ENCODE measurements at regions not wholly inside any gene's neighbourhood (a gene's known extent, or its start where the extent isn't known, plus 50 kb on each side); places are given as distances from the start of the nearest gene placed in this dataset.

- Histone ChIP-seq H3K36me3 (ENCODE audit: low read depth) (no peaks in the 10 kb centered on the region), H3K9me3 (ENCODE audit: severe bottlenecking) (no peaks in the 10 kb centered on the region), H3K27ac (ENCODE audit: poor library complexity, severe bottlenecking) (no peak overlapping the region), H3K4me1 (ENCODE audit: insufficient read depth, poor library complexity, severe bottlenecking) (no peaks in the 10 kb centered on the region), H3K27me3 (ENCODE audit: insufficient read depth, poor library complexity, severe bottlenecking) (no peaks in the 10 kb centered on the region), H3K4me3 (ENCODE audit: severe bottlenecking) (no peak overlapping the region)
- TF ChIP-seq, protein P1, sequence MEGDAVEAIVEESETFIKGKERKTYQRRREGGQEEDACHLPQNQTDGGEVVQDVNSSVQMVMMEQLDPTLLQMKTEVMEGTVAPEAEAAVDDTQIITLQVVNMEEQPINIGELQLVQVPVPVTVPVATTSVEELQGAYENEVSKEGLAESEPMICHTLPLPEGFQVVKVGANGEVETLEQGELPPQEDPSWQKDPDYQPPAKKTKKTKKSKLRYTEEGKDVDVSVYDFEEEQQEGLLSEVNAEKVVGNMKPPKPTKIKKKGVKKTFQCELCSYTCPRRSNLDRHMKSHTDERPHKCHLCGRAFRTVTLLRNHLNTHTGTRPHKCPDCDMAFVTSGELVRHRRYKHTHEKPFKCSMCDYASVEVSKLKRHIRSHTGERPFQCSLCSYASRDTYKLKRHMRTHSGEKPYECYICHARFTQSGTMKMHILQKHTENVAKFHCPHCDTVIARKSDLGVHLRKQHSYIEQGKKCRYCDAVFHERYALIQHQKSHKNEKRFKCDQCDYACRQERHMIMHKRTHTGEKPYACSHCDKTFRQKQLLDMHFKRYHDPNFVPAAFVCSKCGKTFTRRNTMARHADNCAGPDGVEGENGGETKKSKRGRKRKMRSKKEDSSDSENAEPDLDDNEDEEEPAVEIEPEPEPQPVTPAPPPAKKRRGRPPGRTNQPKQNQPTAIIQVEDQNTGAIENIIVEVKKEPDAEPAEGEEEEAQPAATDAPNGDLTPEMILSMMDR (IDR thresholded peaks at IDR 0.05; ENCODE audit: poor library complexity, severe bottlenecking) = no peak
- DNase-seq (ENCODE audit: low spot score) (no peak), ATAC-seq (ENCODE audit: low read depth) (no peak)
Observed at GRCh38 chr1:56433056-56433577, 146.2 kb downstream of the PLPP3 start.

- Histone ChIP-seq H3K4me1 (ENCODE audit: insufficient read depth, poor library complexity, severe bottlenecking) (no peaks in the 10 kb centered on the region), H3K36me3 (ENCODE audit: low read depth) (no peaks in the 10 kb centered on the region), H3K27me3 (ENCODE audit: insufficient read depth, poor library complexity, severe bottlenecking) (no peaks in the 10 kb centered on the region), H3K9me3 (ENCODE audit: severe bottlenecking) (no peaks in the 10 kb centered on the region), H3K4me3 (ENCODE audit: severe bottlenecking) (no peak overlapping the region), H3K27ac (ENCODE audit: poor library complexity, severe bottlenecking) (no peak overlapping the region)
- ATAC-seq (ENCODE audit: low read depth) = no peak
- no peak for DNase-seq (ENCODE audit: low spot score)
- TF ChIP-seq, protein P1 (IDR thresholded peaks at IDR 0.05; ENCODE audit: poor library complexity, severe bottlenecking) = no peak
Observed at GRCh38 chr1:56432166-56432971, 147.0 kb downstream of the PLPP3 start.

GRCh38 chr1:56430141-56430839 is 149.1 kb downstream of the PLPP3 start:
- no peak; the same call in 2 of the 3 replicates for ATAC-seq (ENCODE audit: low read depth)
- Histone ChIP-seq H3K27ac (ENCODE audit: poor library complexity, severe bottlenecking) (no peak overlapping the region), H3K4me3 (ENCODE audit: severe bottlenecking) (no peak overlapping the region), H3K4me1 (ENCODE audit: insufficient read depth, poor library complexity, severe bottlenecking) (no peaks in the 10 kb centered on the region), H3K36me3 (ENCODE audit: low read depth) (no peaks in the 10 kb centered on the region), H3K27me3 (ENCODE audit: insufficient read depth, poor library complexity, severe bottlenecking) (no peaks in the 10 kb centered on the region), H3K9me3 (ENCODE audit: severe bottlenecking) (no peaks in the 10 kb centered on the region)
- DNase-seq (ENCODE audit: low spot score) = no peak
- TF ChIP-seq, protein P1 (IDR thresholded peaks at IDR 0.05; ENCODE audit: poor library complexity, severe bottlenecking) = no peak

GRCh38 chr1:56429288-56429687 is 150.1 kb downstream of the PLPP3 start:
- no peak overlapping the region for H3K4me3 ChIP-seq (ENCODE audit: severe bottlenecking)
- H3K9me3 ChIP-seq (ENCODE audit: severe bottlenecking) = no peaks in the 10 kb centered on the region
- H3K4me1 ChIP-seq (ENCODE audit: insufficient read depth, poor library complexity, severe bottlenecking) = no peaks in the 10 kb centered on the region
- no peaks in the 10 kb centered on the region for H3K36me3 ChIP-seq (ENCODE audit: low read depth)
- no peak for DNase-seq (ENCODE audit: low spot score)
- no peak for ATAC-seq (ENCODE audit: low read depth)
- no peak overlapping the region for H3K27ac ChIP-seq (ENCODE audit: poor library complexity, severe bottlenecking)
- H3K27me3 ChIP-seq (ENCODE audit: insufficient read depth, poor library complexity, severe bottlenecking) = no peaks in the 10 kb centered on the region
- TF ChIP-seq, protein P1 (IDR thresholded peaks at IDR 0.05; ENCODE audit: poor library complexity, severe bottlenecking) = no peak

Data from RWPE2 (cell line).